ENCODE measurements at regions not wholly inside any gene's neighbourhood (a gene's known extent, or its start where the extent isn't known, plus 50 kb on each side); places are given as distances from the start of the nearest gene placed in this dataset.

DNA sequence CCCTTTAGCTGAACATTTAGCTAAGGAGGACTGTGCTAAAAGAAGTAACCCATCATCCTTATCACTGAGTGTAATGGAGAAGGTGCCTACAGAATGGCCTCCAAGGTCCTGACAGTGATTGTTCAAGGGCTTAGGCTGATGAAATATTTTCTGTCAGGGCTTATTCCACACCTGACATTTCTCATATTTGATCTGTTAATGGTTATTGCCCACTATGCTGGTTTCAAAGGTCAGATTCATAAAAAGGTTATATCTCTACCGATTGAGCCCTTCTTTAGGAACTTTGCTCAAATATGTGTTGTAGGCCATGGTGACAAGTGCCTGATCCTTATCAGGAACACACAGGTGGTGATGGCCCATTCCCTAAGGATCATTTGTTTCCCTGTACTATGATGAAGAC is 766.4 kb upstream of the ADGRL2 start:
- Mint-ChIP-seq H3K36me3 (ENCODE audit: low read depth) (peaks cover 2% of the 10 kb centered on the region), H3K9me3 (peaks cover 2% of the 10 kb centered on the region), H3K27ac (ENCODE audit: unreplicated experiment) (no peak overlapping the region), H3K27me3 (ENCODE audit: low read depth) (no peaks in the 10 kb centered on the region), H3K4me1 (no peaks in the 10 kb centered on the region), H3K4me3 (no peak overlapping the region)
- DNase-seq (ENCODE audit: low read depth, low spot score) = no peak
- TF ChIP-seq, protein P1, sequence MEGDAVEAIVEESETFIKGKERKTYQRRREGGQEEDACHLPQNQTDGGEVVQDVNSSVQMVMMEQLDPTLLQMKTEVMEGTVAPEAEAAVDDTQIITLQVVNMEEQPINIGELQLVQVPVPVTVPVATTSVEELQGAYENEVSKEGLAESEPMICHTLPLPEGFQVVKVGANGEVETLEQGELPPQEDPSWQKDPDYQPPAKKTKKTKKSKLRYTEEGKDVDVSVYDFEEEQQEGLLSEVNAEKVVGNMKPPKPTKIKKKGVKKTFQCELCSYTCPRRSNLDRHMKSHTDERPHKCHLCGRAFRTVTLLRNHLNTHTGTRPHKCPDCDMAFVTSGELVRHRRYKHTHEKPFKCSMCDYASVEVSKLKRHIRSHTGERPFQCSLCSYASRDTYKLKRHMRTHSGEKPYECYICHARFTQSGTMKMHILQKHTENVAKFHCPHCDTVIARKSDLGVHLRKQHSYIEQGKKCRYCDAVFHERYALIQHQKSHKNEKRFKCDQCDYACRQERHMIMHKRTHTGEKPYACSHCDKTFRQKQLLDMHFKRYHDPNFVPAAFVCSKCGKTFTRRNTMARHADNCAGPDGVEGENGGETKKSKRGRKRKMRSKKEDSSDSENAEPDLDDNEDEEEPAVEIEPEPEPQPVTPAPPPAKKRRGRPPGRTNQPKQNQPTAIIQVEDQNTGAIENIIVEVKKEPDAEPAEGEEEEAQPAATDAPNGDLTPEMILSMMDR (conservative IDR thresholded peaks at IDR 0.05) = no peak

GRCh38 chr1:81032973-81033425 is 767.7 kb upstream of the ADGRL2 start:
- H3K27me3 Mint-ChIP-seq (ENCODE audit: low read depth) = no peaks in the 10 kb centered on the region
- no peak overlapping the region for H3K4me3 Mint-ChIP-seq
- TF ChIP-seq, protein P1 (conservative IDR thresholded peaks at IDR 0.05) = no peak
- H3K9me3 Mint-ChIP-seq = peaks cover 2% of the 10 kb centered on the region
- no peaks in the 10 kb centered on the region for H3K4me1 Mint-ChIP-seq
- no peak overlapping the region for H3K27ac Mint-ChIP-seq (ENCODE audit: unreplicated experiment)
- no peak for DNase-seq (ENCODE audit: low read depth, low spot score)
- no peaks in the 10 kb centered on the region for H3K36me3 Mint-ChIP-seq (ENCODE audit: low read depth)

GRCh38 chr1:81032374-81032773 is 768.4 kb upstream of the ADGRL2 start:
- Mint-ChIP-seq H3K4me1 (no peaks in the 10 kb centered on the region), H3K36me3 (ENCODE audit: low read depth) (no peaks in the 10 kb centered on the region), H3K9me3 (peaks cover 2% of the 10 kb centered on the region), H3K27me3 (ENCODE audit: low read depth) (no peaks in the 10 kb centered on the region), H3K27ac (ENCODE audit: unreplicated experiment) (no peak overlapping the region), H3K4me3 (no peak overlapping the region)
- no peak for DNase-seq (ENCODE audit: low read depth, low spot score)
- TF ChIP-seq, protein P1 (conservative IDR thresholded peaks at IDR 0.05) = no peak

- TF ChIP-seq, protein P1 (conservative IDR thresholded peaks at IDR 0.05) = no peak
These were observed 770.3 kb upstream of the ADGRL2 start for GRCh38 chr1:81030441-81030840.

GRCh38 chr1:81029266-81029665 is 771.5 kb upstream of the ADGRL2 start:
- H3K4me3 Mint-ChIP-seq = no peak overlapping the region
- H3K27ac Mint-ChIP-seq (ENCODE audit: unreplicated experiment) = no peak overlapping the region
- H3K27me3 Mint-ChIP-seq (ENCODE audit: low read depth) = no peaks in the 10 kb centered on the region
- H3K36me3 Mint-ChIP-seq (ENCODE audit: low read depth) = no peaks in the 10 kb centered on the region
- TF ChIP-seq, protein P1 (conservative IDR thresholded peaks at IDR 0.05) = no peak
- H3K4me1 Mint-ChIP-seq = no peaks in the 10 kb centered on the region
- no peak for DNase-seq (ENCODE audit: low read depth, low spot score)
- H3K9me3 Mint-ChIP-seq = no peaks in the 10 kb centered on the region

More at GRCh38 chr1:81030441-81030840, 770.3 kb upstream of the ADGRL2 start:
- H3K4me3 Mint-ChIP-seq = no peak overlapping the region
- DNase-seq (ENCODE audit: low read depth, low spot score) = no peak
- H3K9me3 Mint-ChIP-seq = peaks cover 2% of the 10 kb centered on the region
- no peaks in the 10 kb centered on the region for H3K4me1 Mint-ChIP-seq
- no peak overlapping the region for H3K27ac Mint-ChIP-seq (ENCODE audit: unreplicated experiment)
- H3K27me3 Mint-ChIP-seq (ENCODE audit: low read depth) = no peaks in the 10 kb centered on the region
- H3K36me3 Mint-ChIP-seq (ENCODE audit: low read depth) = no peaks in the 10 kb centered on the region
